OCI-LY3 (cell line): ENCODE measurements at regions not wholly inside any gene's neighbourhood (a gene's known extent, or its start where the extent isn't known, plus 50 kb on each side); places are given as distances from the start of the nearest gene placed in this dataset.

Source experiments
- EZH2phosphoT487 ChIP-seq: fragments of 200-600 bp; shearing (Covaris generic); IDR thresholded peaks from 2 replicates; pipeline ENCODE4 v1.6.1; 2018; ENCODE audit warnings: antibody characterized with exemption, mixed run types, low read depth
- TF ChIP-seq, protein P1 (sequence below): fragments of 200-600, 300-600 bp; sonication (generic); IDR thresholded peaks from 2 replicates; pipeline ENCODE4 v1.5.1; 2014; ENCODE audit warnings: antibody characterized with exemption, low read length, low read depth

DNA sequence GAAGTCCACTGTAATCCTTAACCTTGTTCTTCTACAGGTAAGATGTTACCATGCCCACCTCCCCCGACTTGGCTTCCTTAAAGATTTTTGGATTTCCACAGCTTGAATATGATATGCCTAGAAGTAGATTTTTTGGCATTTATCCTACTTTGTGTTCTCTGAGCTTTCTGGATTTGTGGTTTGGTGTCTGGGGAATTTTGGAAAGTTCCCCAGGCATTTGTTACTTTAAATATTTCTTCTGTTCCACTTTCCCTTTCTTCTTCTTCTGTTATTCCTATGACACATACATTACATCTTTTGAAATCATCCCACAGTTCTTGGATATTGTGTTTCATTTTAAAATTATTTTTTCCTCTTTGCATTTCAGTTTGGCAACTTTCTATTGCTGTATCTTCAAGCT is 122.1 kb upstream of the TMEM108 start:
- TF ChIP-seq, protein P1, sequence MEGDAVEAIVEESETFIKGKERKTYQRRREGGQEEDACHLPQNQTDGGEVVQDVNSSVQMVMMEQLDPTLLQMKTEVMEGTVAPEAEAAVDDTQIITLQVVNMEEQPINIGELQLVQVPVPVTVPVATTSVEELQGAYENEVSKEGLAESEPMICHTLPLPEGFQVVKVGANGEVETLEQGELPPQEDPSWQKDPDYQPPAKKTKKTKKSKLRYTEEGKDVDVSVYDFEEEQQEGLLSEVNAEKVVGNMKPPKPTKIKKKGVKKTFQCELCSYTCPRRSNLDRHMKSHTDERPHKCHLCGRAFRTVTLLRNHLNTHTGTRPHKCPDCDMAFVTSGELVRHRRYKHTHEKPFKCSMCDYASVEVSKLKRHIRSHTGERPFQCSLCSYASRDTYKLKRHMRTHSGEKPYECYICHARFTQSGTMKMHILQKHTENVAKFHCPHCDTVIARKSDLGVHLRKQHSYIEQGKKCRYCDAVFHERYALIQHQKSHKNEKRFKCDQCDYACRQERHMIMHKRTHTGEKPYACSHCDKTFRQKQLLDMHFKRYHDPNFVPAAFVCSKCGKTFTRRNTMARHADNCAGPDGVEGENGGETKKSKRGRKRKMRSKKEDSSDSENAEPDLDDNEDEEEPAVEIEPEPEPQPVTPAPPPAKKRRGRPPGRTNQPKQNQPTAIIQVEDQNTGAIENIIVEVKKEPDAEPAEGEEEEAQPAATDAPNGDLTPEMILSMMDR: no peak
- no peak for TF ChIP-seq EZH2phosphoT487
